Mucosa of stomach (tissue), 1 donor: ENCODE measurements at regions not wholly inside any gene's neighbourhood (a gene's known extent, or its start where the extent isn't known, plus 50 kb on each side); places are given as distances from the start of the nearest gene placed in this dataset.

Experiments used
- H3K27me3 ChIP-seq: one replicate; pipeline ENCODE4 v1.7.0; 2013; ENCODE audit warnings: mild to moderate bottlenecking, low read length; ENCODE audit not compliant: control insufficient read depth, insufficient read depth
- H3K36me3 ChIP-seq: one replicate; pipeline ENCODE4 v1.7.0; 2013; ENCODE audit warnings: low read length; ENCODE audit not compliant: control insufficient read depth, insufficient read depth
- H3K4me1 ChIP-seq: one replicate; pipeline ENCODE4 v1.7.0; 2013; ENCODE audit warnings: mild to moderate bottlenecking, low read length; ENCODE audit not compliant: control insufficient read depth, insufficient read depth
- H3K4me3 ChIP-seq: one replicate; pipeline ENCODE4 v1.7.0; 2013; ENCODE audit warnings: low read length
- H3K9ac ChIP-seq: one replicate; pipeline ENCODE4 v1.7.0; 2013; ENCODE audit warnings: mild to moderate bottlenecking, low read length, moderate library complexity
- H3K9me3 ChIP-seq: one replicate; pipeline ENCODE4 v1.7.0; 2013; ENCODE audit warnings: mild to moderate bottlenecking, low read length, moderate library complexity; ENCODE audit not compliant: control insufficient read depth
- donor health status: Pancreatic carcinoma.

DNA sequence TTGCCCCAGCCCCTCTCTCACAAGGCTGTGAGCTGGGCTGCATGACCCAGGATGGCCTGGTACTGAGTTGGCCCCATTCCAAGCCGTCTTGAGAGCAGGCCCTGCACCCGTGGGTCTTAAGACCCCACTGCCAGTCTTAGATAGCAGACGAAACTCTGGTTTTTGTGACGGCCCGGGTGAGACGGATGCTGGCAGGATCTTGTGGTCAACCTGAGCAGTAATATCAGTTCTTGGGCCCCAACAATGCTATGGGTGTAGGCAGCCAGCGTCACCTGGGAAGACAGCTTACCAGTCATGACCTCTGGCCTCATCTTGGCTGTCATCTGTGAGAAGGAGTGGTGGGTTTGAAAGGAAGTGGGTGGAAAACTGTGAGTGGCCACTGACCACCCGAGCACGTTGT, 305.8 kb downstream of the ARRDC4 start:
- H3K36me3 ChIP-seq, result no peaks in the 10 kb centered on the region
- H3K9ac ChIP-seq, result no peak overlapping the region
- H3K4me1 ChIP-seq, result no peaks in the 10 kb centered on the region
- H3K27me3 ChIP-seq, result no peaks in the 10 kb centered on the region
- H3K4me3 ChIP-seq, result no peak overlapping the region
- H3K9me3 ChIP-seq, result no peaks in the 10 kb centered on the region

DNA sequence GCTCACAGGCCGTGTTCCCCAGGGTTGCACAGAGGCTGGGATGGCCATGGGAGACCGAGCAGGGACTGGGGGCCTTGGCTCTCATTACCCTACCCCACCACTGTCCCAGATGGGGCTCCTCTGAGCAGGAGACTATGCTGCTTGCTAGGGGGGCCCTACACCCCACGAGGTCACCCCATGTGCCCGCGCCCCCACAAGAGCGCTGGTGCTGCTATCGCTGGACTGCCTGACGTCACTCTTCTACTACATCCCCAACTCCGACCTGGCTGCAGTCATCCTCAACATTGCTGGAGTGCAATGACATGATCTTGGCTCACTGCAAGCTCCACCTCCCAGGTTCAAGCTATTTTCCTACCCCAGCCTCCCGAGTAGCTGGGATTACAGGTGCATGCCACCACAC, 307.7 kb downstream of the ARRDC4 start:
- Histone ChIP-seq H3K4me1 (no peaks in the 10 kb centered on the region), H3K9ac (no peak overlapping the region), H3K27me3 (no peaks in the 10 kb centered on the region), H3K9me3 (no peaks in the 10 kb centered on the region), H3K36me3 (no peaks in the 10 kb centered on the region), H3K4me3 (no peak overlapping the region)

DNA sequence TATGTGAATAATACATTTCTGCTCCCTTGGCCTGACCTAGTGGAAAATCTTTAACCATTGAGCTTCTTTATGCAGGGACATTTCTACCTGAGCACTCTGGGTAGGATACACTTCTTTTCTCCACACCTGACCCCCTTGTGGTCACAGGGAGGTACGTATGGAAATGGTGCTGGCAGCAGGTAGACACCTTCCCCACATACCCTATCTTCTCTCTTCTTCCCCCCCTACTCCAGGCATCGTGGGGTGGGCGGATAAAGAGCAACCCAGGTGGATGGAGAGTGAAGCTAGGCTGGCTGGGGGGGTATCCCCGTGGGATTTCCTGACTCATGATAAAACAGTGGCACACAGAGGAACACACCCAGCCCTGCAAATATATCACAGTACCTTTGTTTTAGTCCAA, 312.1 kb downstream of the ARRDC4 start:
- Histone ChIP-seq H3K36me3 (no peaks in the 10 kb centered on the region), H3K27me3 (no peaks in the 10 kb centered on the region), H3K9ac (no peak overlapping the region), H3K4me1 (no peaks in the 10 kb centered on the region), H3K9me3 (no peaks in the 10 kb centered on the region), H3K4me3 (no peak overlapping the region)

DNA sequence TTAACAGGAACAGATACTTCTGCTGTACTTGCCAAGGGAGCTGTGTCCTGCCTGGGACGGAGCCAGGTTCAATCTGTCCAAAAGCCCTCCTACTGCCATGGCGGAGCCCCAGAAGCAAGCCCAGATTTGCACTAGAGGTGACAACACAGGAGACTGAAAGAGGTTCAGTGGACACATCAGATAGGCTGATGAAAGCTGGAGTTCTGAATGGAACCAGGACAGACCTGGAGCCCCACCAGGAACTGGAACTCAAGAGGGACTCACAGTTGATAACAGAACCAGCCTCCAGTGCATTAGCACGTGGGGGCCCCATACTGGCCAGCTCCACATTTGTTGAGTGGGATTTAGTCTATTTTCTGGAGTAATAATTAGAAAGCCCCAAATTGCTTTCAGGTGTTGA, 315.5 kb downstream of the ARRDC4 start:
- no peaks in the 10 kb centered on the region for H3K27me3 ChIP-seq

DNA sequence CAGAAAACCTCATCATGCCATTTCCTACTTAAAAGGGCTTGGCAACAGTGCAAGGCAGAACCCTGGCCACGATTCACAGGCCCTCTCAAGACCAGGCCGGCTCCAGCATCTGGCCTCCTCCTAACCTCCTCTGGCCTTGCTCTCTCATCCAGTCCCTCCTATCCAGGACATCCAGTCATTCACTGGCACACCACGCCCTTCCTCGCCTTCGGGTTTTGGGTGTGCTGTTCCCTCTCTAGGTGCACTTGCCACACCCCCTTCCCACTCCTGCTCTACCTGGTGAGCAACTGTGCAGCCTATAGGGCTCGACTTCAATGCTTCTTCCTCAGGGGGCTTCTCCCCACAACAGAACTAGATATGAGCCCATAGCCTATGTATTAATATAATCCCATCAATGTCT, 317.1 kb downstream of the ARRDC4 start:
- Histone ChIP-seq H3K9me3 (no peaks in the 10 kb centered on the region), H3K36me3 (no peaks in the 10 kb centered on the region)

More for the DNA sequence above, 315.5 kb downstream of the ARRDC4 start:
- Histone ChIP-seq H3K4me1 (no peaks in the 10 kb centered on the region), H3K9me3 (no peaks in the 10 kb centered on the region), H3K36me3 (no peaks in the 10 kb centered on the region), H3K4me3 (no peak overlapping the region), H3K9ac (no peak overlapping the region)

DNA sequence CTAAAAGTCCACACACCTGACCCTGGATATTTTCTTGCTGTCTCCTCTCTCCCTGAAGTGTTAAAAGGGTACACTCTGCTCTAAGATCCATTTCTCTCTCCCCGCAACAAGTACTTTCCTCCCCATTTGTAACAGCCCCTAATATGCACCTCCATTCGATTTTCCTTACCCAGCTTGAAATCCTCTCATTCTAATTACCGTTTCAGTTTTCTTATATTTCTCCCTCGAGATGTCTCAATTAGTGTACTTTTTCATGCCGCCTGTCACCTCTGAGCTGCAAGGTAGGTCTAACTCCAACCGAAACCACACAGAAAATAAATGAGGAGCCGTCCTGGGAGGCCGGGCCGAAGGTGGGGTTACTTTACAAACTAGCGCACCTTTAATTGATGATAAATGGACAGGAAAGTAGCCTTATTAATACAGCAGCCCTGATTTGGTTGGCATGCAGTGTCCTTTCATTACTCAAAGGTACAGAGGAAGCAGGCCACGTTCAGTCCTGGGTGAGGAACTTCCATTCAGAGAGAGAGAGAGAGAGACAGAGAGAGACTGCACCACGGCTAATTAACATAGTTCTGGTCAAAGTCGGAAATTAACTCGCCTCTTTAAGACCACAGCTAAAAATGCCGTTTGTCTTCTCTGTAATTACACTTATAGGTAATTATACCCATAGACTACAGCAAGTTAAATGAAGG, 319.9 kb downstream of the ARRDC4 start:
- no peaks in the 10 kb centered on the region for H3K9me3 ChIP-seq
- no peaks in the 10 kb centered on the region for H3K27me3 ChIP-seq
- H3K4me1 ChIP-seq, result no peaks in the 10 kb centered on the region
- no peak overlapping the region for H3K9ac ChIP-seq
- no peak overlapping the region for H3K4me3 ChIP-seq
- H3K36me3 ChIP-seq, result no peaks in the 10 kb centered on the region

More for the DNA sequence above, 317.1 kb downstream of the ARRDC4 start:
- Histone ChIP-seq H3K9ac (no peak overlapping the region), H3K4me3 (no peak overlapping the region), H3K27me3 (no peaks in the 10 kb centered on the region), H3K4me1 (no peaks in the 10 kb centered on the region)

DNA sequence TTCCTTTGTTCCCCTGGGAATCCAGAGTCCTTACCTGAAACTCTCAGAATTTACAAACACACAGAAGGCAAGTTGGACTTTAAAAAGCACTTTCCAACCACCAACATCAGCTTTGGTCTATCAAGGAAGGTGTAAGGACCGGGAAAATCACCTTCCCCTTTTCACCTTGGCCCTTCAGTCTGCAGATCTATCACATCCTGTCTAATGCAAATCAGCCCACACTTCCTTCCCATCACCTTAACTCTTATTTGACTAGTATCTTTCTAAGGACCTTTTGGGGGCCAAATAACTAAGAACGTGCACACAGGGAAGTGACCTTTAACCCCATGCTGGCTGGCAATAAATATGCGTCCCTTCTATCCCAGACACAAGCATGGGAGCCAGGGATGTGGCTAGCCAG, 320.6 kb downstream of the ARRDC4 start:
- no peaks in the 10 kb centered on the region for H3K36me3 ChIP-seq
- H3K9ac ChIP-seq, result no peak overlapping the region
- no peaks in the 10 kb centered on the region for H3K9me3 ChIP-seq
- no peak overlapping the region for H3K4me3 ChIP-seq
- H3K4me1 ChIP-seq, result no peaks in the 10 kb centered on the region
- H3K27me3 ChIP-seq, result no peaks in the 10 kb centered on the region

DNA sequence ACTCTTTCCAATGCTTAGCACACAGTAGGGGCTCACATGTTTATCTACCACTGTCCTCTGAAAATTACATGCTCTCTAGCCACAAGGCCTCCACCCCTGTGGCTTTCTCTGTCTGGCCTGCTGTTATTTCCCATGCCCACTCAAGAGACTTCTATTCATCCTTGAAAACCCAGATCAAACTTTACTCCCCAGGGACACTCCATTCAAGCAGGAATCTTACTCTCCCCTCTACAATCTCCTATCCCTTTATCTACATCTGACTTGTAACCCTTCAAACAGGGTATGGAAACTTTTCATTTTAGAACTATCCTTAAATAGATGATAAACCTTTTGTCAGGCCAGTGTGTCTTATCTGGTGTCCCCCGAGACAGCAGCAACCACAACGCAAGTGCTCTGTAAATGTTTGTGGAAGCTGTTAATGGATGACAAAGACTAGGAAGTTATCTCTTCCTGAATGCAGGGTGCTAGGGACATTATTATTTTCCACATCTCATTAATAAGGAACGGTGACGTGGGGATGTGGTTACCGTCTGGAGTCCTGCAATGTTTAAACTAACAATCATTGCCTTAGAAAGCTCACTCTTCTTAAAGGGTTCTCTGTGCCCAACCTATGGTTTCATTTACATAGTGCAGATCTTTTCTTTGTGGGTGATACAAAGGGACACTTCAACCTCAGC, 322.3 kb downstream of the ARRDC4 start:
- Histone ChIP-seq H3K9ac (no peak overlapping the region), H3K4me1 (no peaks in the 10 kb centered on the region), H3K27me3 (no peaks in the 10 kb centered on the region), H3K9me3 (no peaks in the 10 kb centered on the region), H3K4me3 (no peak overlapping the region), H3K36me3 (no peaks in the 10 kb centered on the region)

DNA sequence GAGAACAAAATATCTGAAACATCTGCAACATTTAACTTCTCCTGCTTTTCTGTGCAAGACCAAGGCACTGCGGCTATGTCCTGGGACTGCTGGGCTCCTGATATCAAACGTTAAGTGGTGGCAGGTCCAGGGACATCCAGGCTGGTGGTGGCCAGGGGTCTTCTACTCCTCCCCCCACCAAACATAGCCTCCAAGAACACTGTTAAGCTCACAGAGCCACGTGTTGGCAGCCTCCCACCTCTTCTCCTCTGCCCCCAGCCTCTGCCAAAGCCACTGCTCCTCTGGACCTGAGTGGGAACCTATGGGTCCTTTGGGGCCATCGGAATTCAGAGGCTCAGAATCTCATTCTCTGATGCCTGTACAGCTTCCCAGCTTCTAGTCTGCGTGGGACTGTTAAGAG, 325.7 kb downstream of the ARRDC4 start:
- H3K4me1 ChIP-seq, result no peaks in the 10 kb centered on the region
- no peak overlapping the region for H3K9ac ChIP-seq
- no peak overlapping the region for H3K4me3 ChIP-seq
- H3K27me3 ChIP-seq, result no peaks in the 10 kb centered on the region
- no peaks in the 10 kb centered on the region for H3K9me3 ChIP-seq
- H3K36me3 ChIP-seq, result no peaks in the 10 kb centered on the region

DNA sequence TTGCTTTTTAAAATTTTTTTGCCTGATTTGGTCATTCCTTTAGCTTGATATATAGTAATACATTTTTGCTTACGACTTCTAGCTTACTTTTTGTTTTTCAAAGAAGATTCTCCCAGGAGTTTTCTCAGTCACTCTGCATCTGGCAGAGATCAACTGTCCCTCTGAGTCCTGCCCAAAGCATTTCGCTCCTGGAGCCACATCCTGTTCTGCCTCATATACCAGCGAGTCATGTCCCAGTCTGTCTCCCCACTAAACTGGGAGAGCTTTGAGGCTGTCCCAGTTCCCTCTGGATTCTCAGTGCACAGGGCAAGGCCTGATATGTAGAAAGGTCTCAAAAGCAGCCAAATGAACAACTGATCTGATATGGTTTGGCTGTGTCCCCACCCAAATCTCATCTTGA, 326.3 kb downstream of the ARRDC4 start:
- Histone ChIP-seq H3K9me3 (no peaks in the 10 kb centered on the region), H3K4me1 (no peaks in the 10 kb centered on the region), H3K36me3 (no peaks in the 10 kb centered on the region), H3K4me3 (no peak overlapping the region), H3K9ac (no peak overlapping the region), H3K27me3 (no peaks in the 10 kb centered on the region)

DNA sequence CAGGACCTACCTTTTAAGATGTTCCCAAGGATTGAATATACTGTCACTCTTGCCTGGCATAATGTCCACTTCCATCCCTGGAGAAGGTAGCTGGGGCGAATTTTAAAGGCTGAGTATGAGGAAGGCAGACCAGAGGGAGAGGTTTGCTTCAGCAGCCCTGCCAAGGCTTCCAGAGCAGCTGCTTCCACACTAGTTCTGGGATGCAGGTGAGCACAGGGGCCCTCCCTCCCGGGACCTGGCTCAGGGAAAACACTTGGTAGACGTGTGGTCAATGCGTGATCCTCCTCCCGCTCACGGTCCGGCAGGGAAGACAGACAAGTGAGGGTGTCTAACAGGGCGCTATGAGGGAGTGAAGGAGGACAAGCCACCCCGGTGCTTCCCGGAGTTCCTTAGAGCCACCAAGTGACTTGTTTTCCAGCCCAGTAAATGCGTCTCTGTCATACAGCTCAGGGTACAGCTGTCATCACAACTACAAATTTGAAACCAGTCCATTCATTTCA, 327.6 kb downstream of the ARRDC4 start:
- no peak overlapping the region for H3K9ac ChIP-seq
- H3K27me3 ChIP-seq, result peaks cover 10% of the 10 kb centered on the region
- no peaks in the 10 kb centered on the region for H3K4me1 ChIP-seq
- H3K4me3 ChIP-seq, result no peak overlapping the region
- no peaks in the 10 kb centered on the region for H3K9me3 ChIP-seq
- no peaks in the 10 kb centered on the region for H3K36me3 ChIP-seq

DNA sequence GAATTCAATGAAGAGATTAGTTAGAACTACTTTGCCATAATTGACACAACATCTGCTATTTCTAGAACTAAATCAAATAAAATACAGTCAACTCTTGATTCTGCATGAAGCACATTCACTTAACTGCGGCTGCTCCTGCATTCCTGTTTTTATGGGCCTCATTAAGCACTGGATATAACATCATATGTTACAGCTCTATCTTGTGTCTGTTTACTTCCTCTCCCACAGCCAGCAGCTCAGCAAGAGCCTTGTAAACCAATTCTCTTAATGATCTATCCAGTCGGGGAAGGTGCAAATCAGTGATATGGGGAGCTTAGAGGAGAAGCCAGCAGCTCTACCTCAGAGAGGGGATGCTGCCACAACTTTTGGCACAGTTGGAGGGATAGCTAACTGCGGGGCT, 329.2 kb downstream of the ARRDC4 start:
- Histone ChIP-seq H3K4me3 (no peak overlapping the region), H3K9ac (no peak overlapping the region), H3K36me3 (no peaks in the 10 kb centered on the region), H3K4me1 (no peaks in the 10 kb centered on the region), H3K27me3 (peaks cover 13% of the 10 kb centered on the region), H3K9me3 (no peaks in the 10 kb centered on the region)
